ENCODE measurements at regions not wholly inside any gene's neighbourhood (a gene's known extent, or its start where the extent isn't known, plus 50 kb on each side); places are given as distances from the start of the nearest gene placed in this dataset.

DNA sequence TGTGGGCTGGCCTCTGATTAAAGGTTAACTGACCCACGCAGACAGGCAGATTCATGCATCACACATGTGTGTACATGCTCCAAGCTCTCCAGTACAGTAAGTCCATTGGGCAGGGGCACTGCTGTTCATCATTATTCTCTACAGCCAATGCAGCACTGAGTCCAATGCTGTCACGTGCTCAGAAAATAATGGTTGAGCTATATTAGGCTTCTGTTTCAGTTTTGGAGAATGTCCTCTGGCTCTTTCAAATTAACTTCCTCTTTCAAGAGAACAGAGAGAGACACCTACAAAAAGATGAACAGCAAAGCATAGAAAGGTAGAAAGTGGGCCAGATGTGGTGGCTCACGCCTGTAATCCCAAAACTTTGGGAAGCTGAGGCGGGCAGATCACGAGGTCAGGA lies 202.6 kb downstream of the MEX3B start:
- TF ChIP-seq POLR2AphosphoS5 (IDR thresholded peaks at IDR 0.05; ENCODE audit: borderline replicate concordance, low read depth, low read length) (no peak), FOXP2 (optimal IDR thresholded peaks at IDR 0.05; ENCODE audit: control extremely low read depth, extremely low read length, insufficient read depth) (no peak), EZH2 (IDR thresholded peaks at IDR 0.05) (no peak)

All from SK-N-MC (cell line).